ENCODE measurements at regions not wholly inside any gene's neighbourhood (a gene's known extent, or its start where the extent isn't known, plus 50 kb on each side); places are given as distances from the start of the nearest gene placed in this dataset.
"Not testable (repeated sequence)": the region's sequence is repeated elsewhere in the genome, so short reads cannot be mapped to it uniquely, and the experiment has no call there.

GRCh38 chr12:13417516-13417915 lies 221.0 kb downstream of the EMP1 start:
- intact Hi-C loops (cut with DNase I; ENCODE audit: low total_unique reads), result no loop called here
- H3K27me3 ChIP-seq, result no peaks in the 10 kb centered on the region
- H3K36me3 ChIP-seq, result no peaks in the 10 kb centered on the region
- H3K4me1 ChIP-seq, result no peaks in the 10 kb centered on the region
- H3K9me3 ChIP-seq, result no peaks in the 10 kb centered on the region
- DNase-seq (ENCODE audit: low spot score in 2 of 2), result no peak
- TF ChIP-seq POLR2A (IDR thresholded peaks at IDR 0.05) (no peak), POLR2AphosphoS5 (IDR thresholded peaks at IDR 0.05) (no peak), CTCF (IDR thresholded peaks at IDR 0.05) (no peak)
- no peak overlapping the region for H3K27ac ChIP-seq
- H3K4me3 ChIP-seq, result no peak overlapping the region

- H3K9me3 ChIP-seq, result peaks cover 0 to 22% of the 10 kb centered on the region in 2 donors
- no peaks in the 10 kb centered on the region for H3K36me3 ChIP-seq
- no peak for DNase-seq (ENCODE audit: low spot score in 2 of 2)
- TF ChIP-seq POLR2A (IDR thresholded peaks at IDR 0.05), result no peak
- no peak for TF ChIP-seq CTCF (IDR thresholded peaks at IDR 0.05)
- TF ChIP-seq POLR2AphosphoS5 (IDR thresholded peaks at IDR 0.05), result no peak
- H3K4me1 ChIP-seq, result no peaks in the 10 kb centered on the region
- no peak overlapping the region for H3K27ac ChIP-seq
- intact Hi-C loops (cut with DNase I; ENCODE audit: low total_unique reads), result no loop called here
- H3K4me3 ChIP-seq, result no peak overlapping the region
- no peaks in the 10 kb centered on the region for H3K27me3 ChIP-seq
These were observed 214.8 kb downstream of the EMP1 start for GRCh38 chr12:13411287-13411686.

GRCh38 chr12:13405961-13406703 lies 209.6 kb downstream of the EMP1 start:
- H3K27ac ChIP-seq, result no peak overlapping the region
- DNase-seq (ENCODE audit: low spot score in 2 of 2), result no peak
- no peaks in the 10 kb centered on the region for H3K4me1 ChIP-seq
- H3K4me3 ChIP-seq, result no peak overlapping the region
- no peak for TF ChIP-seq CTCF (IDR thresholded peaks at IDR 0.05)
- no peak for TF ChIP-seq POLR2AphosphoS5 (IDR thresholded peaks at IDR 0.05)
- no peak for TF ChIP-seq POLR2A (IDR thresholded peaks at IDR 0.05)
- intact Hi-C loops (cut with DNase I; ENCODE audit: low total_unique reads), result no loop called here
- H3K36me3 ChIP-seq, result no peaks in the 10 kb centered on the region
- H3K27me3 ChIP-seq, result no peaks in the 10 kb centered on the region
- H3K9me3 ChIP-seq, result peaks cover 0 to 17% of the 10 kb centered on the region in 2 donors

GRCh38 chr12:13404631-13405473 lies 208.3 kb downstream of the EMP1 start:
- Histone ChIP-seq H3K27me3 (no peaks in the 10 kb centered on the region), H3K4me1 (no peaks in the 10 kb centered on the region), H3K9me3 (peaks cover 0 to 4% of the 10 kb centered on the region in 2 donors), H3K27ac (no peak overlapping the region), H3K36me3 (no peaks in the 10 kb centered on the region), H3K4me3 (peak overlapping the region in 1 of 3 donors; percentile 28)
- intact Hi-C loops (cut with DNase I; ENCODE audit: low total_unique reads), result no loop called here
- no peak for DNase-seq (ENCODE audit: low spot score in 2 of 2)
- TF ChIP-seq POLR2AphosphoS5 (IDR thresholded peaks at IDR 0.05) (no peak), CTCF (IDR thresholded peaks at IDR 0.05) (no peak), POLR2A (IDR thresholded peaks at IDR 0.05) (no peak)

GRCh38 chr12:13404111-13404628 lies 207.6 kb downstream of the EMP1 start:
- TF ChIP-seq POLR2A (IDR thresholded peaks at IDR 0.05) (no peak), CTCF (IDR thresholded peaks at IDR 0.05) (no peak), POLR2AphosphoS5 (IDR thresholded peaks at IDR 0.05) (no peak)
- intact Hi-C loops (cut with DNase I; ENCODE audit: low total_unique reads), result no loop called here
- no peak overlapping the region for H3K27ac ChIP-seq
- no peaks in the 10 kb centered on the region for H3K4me1 ChIP-seq
- H3K36me3 ChIP-seq, result no peaks in the 10 kb centered on the region
- H3K27me3 ChIP-seq, result no peaks in the 10 kb centered on the region
- no peaks in the 10 kb centered on the region for H3K9me3 ChIP-seq
- no peak overlapping the region for H3K4me3 ChIP-seq
- DNase-seq (ENCODE audit: low spot score in 2 of 2), result no peak

GRCh38 chr12:13391375-13391774 lies 194.8 kb downstream of the EMP1 start:
- DNase-seq (ENCODE audit: low spot score in 2 of 2); H3K4me3 ChIP-seq; H3K36me3 ChIP-seq; H3K27me3 ChIP-seq; H3K9me3 ChIP-seq; intact Hi-C loops (cut with DNase I; ENCODE audit: low total_unique reads); H3K4me1 ChIP-seq; H3K27ac ChIP-seq: not testable (repeated sequence)

Data from breast epithelium (tissue), 4 donors.